ENCODE measurements at regions not wholly inside any gene's neighbourhood (a gene's known extent, or its start where the extent isn't known, plus 50 kb on each side); places are given as distances from the start of the nearest gene placed in this dataset.

DNA sequence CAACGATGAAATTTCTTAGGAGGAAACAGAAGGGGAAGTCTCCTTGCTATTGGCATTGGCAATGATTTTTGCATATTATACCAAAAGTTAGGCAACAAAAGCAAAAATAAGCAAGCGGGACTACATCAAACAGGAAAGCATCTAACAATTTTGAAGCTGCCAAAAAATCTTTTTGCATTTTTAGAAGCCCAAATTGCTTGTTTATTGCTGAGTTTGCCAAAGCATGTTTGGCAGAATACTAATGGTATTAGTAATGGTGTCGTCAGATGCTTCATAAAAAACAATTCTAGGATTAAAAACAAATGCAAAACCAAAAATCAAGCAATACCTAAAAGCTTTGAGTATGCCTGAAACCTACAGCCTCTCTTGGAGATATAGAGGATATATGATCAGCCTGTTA is 80.0 kb downstream of the GALR1 start:
- H3K9me3 Mint-ChIP-seq = peaks cover 0 to 6% (median 3%) of the 10 kb centered on the region in 7 donors
- Histone ChIP-seq H3K9ac (ENCODE audit: insufficient read depth, low read length, poor library complexity, severe bottlenecking) (no peak overlapping the region), H3K27ac (ENCODE audit: low read depth in 1 of 2, low read length in 2 of 2) (no peak overlapping the region), H3K27me3 (ENCODE audit: control insufficient read depth in 2 of 2, insufficient read depth in 2 of 2, low read length in 2 of 2) (no peaks in the 10 kb centered on the region), H3K79me2 (ENCODE audit: insufficient read depth, low read length) (no peaks in the 10 kb centered on the region), H4K20me1 (ENCODE audit: insufficient read depth, low read length) (no peaks in the 10 kb centered on the region), H3K4me2 (replicated peaks; ENCODE audit: extremely low read depth, low read length, poor library complexity, severe bottlenecking) (no peak overlapping the region), H3K4me3 (replicated peaks in 1 of 3; ENCODE audit: low read depth in 2 of 3, low read length in 3 of 3) (no peak overlapping the region), H3K4me1 (ENCODE audit: control insufficient read depth in 1 of 2, insufficient read depth in 2 of 2, low read length in 2 of 2) (no peaks in the 10 kb centered on the region), H2AFZ (ENCODE audit: insufficient read depth, low read depth, low read length, poor library complexity, severe bottlenecking) (no peak overlapping the region), H3K9me3 (replicated peaks in 1 of 2; ENCODE audit: control insufficient read depth in 1 of 2, insufficient read depth in 1 of 2, low read length in 2 of 2) (no peaks in the 10 kb centered on the region), H3K36me3 (replicated peaks in 1 of 2; ENCODE audit: control insufficient read depth in 1 of 2, insufficient read depth in 2 of 2, low read length in 2 of 2) (no peaks in the 10 kb centered on the region)
- no peak overlapping the region for H3K27ac Mint-ChIP-seq
- no peak for DNase-seq
- intact Hi-C loops (cut with micrococcal nuclease) = no loop called here
- TF ChIP-seq CTCF (IDR thresholded peaks at IDR 0.05) = no peak
- 100% methylated on average over 1 of the region's 3 CpGs for WGBS (ENCODE audit: insufficient coverage)
- H3K4me1 Mint-ChIP-seq = no peaks in the 10 kb centered on the region
- no peaks in the 10 kb centered on the region for H3K36me3 Mint-ChIP-seq
- H3K27me3 Mint-ChIP-seq (ENCODE audit: low read depth in 3 of 3) = peaks cover 0 to 1% (median 0%) of the 10 kb centered on the region in 3 donors
- H3K4me3 Mint-ChIP-seq = no peak overlapping the region

- 86% methylated on average over 6 of the region's 7 CpGs for WGBS (ENCODE audit: insufficient coverage)
- Histone ChIP-seq H3K27me3 (ENCODE audit: control insufficient read depth in 2 of 2, insufficient read depth in 2 of 2, low read length in 2 of 2) (no peaks in the 10 kb centered on the region), H3K9me3 (replicated peaks in 1 of 2; ENCODE audit: control insufficient read depth in 1 of 2, insufficient read depth in 1 of 2, low read length in 2 of 2) (no peaks in the 10 kb centered on the region), H3K4me3 (replicated peaks in 1 of 3; ENCODE audit: low read depth in 2 of 3, low read length in 3 of 3) (no peak overlapping the region), H3K9ac (ENCODE audit: insufficient read depth, low read length, poor library complexity, severe bottlenecking) (no peak overlapping the region), H3K36me3 (replicated peaks in 1 of 2; ENCODE audit: control insufficient read depth in 1 of 2, insufficient read depth in 2 of 2, low read length in 2 of 2) (no peaks in the 10 kb centered on the region), H3K79me2 (ENCODE audit: insufficient read depth, low read length) (no peaks in the 10 kb centered on the region), H3K4me2 (replicated peaks; ENCODE audit: extremely low read depth, low read length, poor library complexity, severe bottlenecking) (no peak overlapping the region), H4K20me1 (ENCODE audit: insufficient read depth, low read length) (no peaks in the 10 kb centered on the region), H3K4me1 (ENCODE audit: control insufficient read depth in 1 of 2, insufficient read depth in 2 of 2, low read length in 2 of 2) (no peaks in the 10 kb centered on the region), H3K27ac (ENCODE audit: low read depth in 1 of 2, low read length in 2 of 2) (no peak overlapping the region), H2AFZ (ENCODE audit: insufficient read depth, low read depth, low read length, poor library complexity, severe bottlenecking) (no peak overlapping the region)
- no peaks in the 10 kb centered on the region for H3K36me3 Mint-ChIP-seq
- H3K4me3 Mint-ChIP-seq = no peak overlapping the region
- DNase-seq = no peak
- no peak for TF ChIP-seq CTCF (IDR thresholded peaks at IDR 0.05)
- H3K27ac Mint-ChIP-seq = no peak overlapping the region
- H3K4me1 Mint-ChIP-seq = no peaks in the 10 kb centered on the region
- H3K9me3 Mint-ChIP-seq = peaks cover 0 to 16% (median 6%) of the 10 kb centered on the region in 7 donors
- intact Hi-C loops (cut with micrococcal nuclease) = no loop called here
- peaks cover 5 to 11% (median 6%) of the 10 kb centered on the region in 3 donors for H3K27me3 Mint-ChIP-seq (ENCODE audit: low read depth in 3 of 3)
These were observed 85.2 kb downstream of the GALR1 start for GRCh38 chr18:77334876-77335275.
